DMS53 treated with DMSO at 0.1 percent for 48 hours (cell line): ENCODE measurements at regions not wholly inside any gene's neighbourhood (a gene's known extent, or its start where the extent isn't known, plus 50 kb on each side); places are given as distances from the start of the nearest gene placed in this dataset.

Source experiments
- DNase-seq: peaks from one replicate; lab custom pipeline; 2025; ENCODE audit not compliant: unreplicated experiment; lab: John Stamatoyannopoulos, UW

- DNase-seq: no peak
Measured at GRCh38 chr5:107265193-107265592, 405.5 kb downstream of the EFNA5 start.

- DNase-seq: no peak
Measured at GRCh38 chr5:107263387-107264018, 407.2 kb downstream of the EFNA5 start.

- DNase-seq: no peak
Measured at GRCh38 chr5:107257885-107258520, 412.7 kb downstream of the EFNA5 start.

GRCh38 chr5:107254902-107255234, 415.9 kb downstream of the EFNA5 start:
- DNase-seq: no peak

GRCh38 chr5:107254214-107254901, 416.4 kb downstream of the EFNA5 start:
- no peak for DNase-seq

- DNase-seq: no peak
Measured at GRCh38 chr5:107253246-107253645, 417.5 kb downstream of the EFNA5 start.

- DNase-seq: no peak
Measured at GRCh38 chr5:107251151-107251550, 419.6 kb downstream of the EFNA5 start.

- peak; percentile 52 for DNase-seq
Measured at GRCh38 chr5:107248066-107248695, 422.6 kb downstream of the EFNA5 start.

GRCh38 chr5:107247427-107247826, 423.3 kb downstream of the EFNA5 start:
- no peak for DNase-seq

- DNase-seq: no peak
Measured at GRCh38 chr5:107243220-107243579, 427.5 kb downstream of the EFNA5 start.

GRCh38 chr5:107242411-107243219, 428.1 kb downstream of the EFNA5 start:
- no peak for DNase-seq

GRCh38 chr5:107241841-107242240, 428.9 kb downstream of the EFNA5 start:
- DNase-seq: no peak

GRCh38 chr5:107235167-107235566, 435.6 kb downstream of the EFNA5 start:
- DNase-seq: no peak

GRCh38 chr5:107232788-107233187, 437.9 kb downstream of the EFNA5 start:
- no peak for DNase-seq

GRCh38 chr5:107232293-107232692, 438.4 kb downstream of the EFNA5 start:
- no peak for DNase-seq

GRCh38 chr5:107231191-107231590, 439.5 kb downstream of the EFNA5 start:
- no peak for DNase-seq

GRCh38 chr5:107230367-107230766, 440.4 kb downstream of the EFNA5 start:
- no peak for DNase-seq

GRCh38 chr5:107228226-107228625, 442.5 kb downstream of the EFNA5 start:
- no peak for DNase-seq

GRCh38 chr5:107224272-107224671, 446.5 kb downstream of the EFNA5 start:
- DNase-seq: no peak

GRCh38 chr5:107223066-107223465, 447.7 kb downstream of the EFNA5 start:
- DNase-seq: no peak

GRCh38 chr5:107219993-107220392, 450.7 kb downstream of the EFNA5 start:
- DNase-seq: no peak
